WTC11 (cell line): ENCODE measurements at regions not wholly inside any gene's neighbourhood (a gene's known extent, or its start where the extent isn't known, plus 50 kb on each side); places are given as distances from the start of the nearest gene placed in this dataset.

Experiments used
- ATAC-seq: fragments of 200-7000 bp; cut with Tn5 transposase; 2 replicates; pipeline ENCODE4 v1.10.0; 2021; ENCODE audit warnings: mild to moderate bottlenecking, moderate library complexity
- CTCF ChIA-PET: fragments of 300-600 bp; sonication (Branson Sonifier 250); formaldehyde crosslinking; loops from one replicate; lab custom pipeline; 2021; ENCODE audit warnings: antibody characterized with exemption; lab: Charles Lee
- POLR2A ChIA-PET: fragments of 350-600 bp; sonication (Branson Sonifier 250); formaldehyde crosslinking; loops from one replicate; lab custom pipeline; 2021; ENCODE audit warnings: antibody characterized with exemption; lab: Charles Lee
- DNase-seq: peaks from one replicate; pipeline ENCODE4 v3.0.0; 2021; ENCODE audit warnings: low spot score
- H3K27ac Mint-ChIP-seq: 2 replicates; pipeline ENCODE4 v1.8.0; 2021; ENCODE audit warnings: mixed read lengths
- H3K27me3 Mint-ChIP-seq: 2 replicates; pipeline ENCODE4 v1.8.0; 2021; ENCODE audit warnings: low read depth, mild to moderate bottlenecking, moderate library complexity, mixed read lengths
- H3K36me3 Mint-ChIP-seq: 2 replicates; pipeline ENCODE4 v1.8.0; 2021; ENCODE audit warnings: mixed read lengths
- H3K4me1 Mint-ChIP-seq: 2 replicates; pipeline ENCODE4 v1.8.0; 2022; ENCODE audit warnings: mixed read lengths
- H3K4me3 Mint-ChIP-seq: 2 replicates; pipeline ENCODE4 v1.8.0; 2021; ENCODE audit warnings: mild to moderate bottlenecking, moderate library complexity, mixed read lengths
- H3K9me3 Mint-ChIP-seq: 2 replicates; pipeline ENCODE4 v1.8.0; 2021; ENCODE audit warnings: mixed read lengths
- AFF4 ChIP-seq: sonication (generic); formaldehyde crosslinking; IDR thresholded peaks from 2 replicates; pipeline ENCODE4 v1.8.1; 2023; ENCODE audit warnings: mild to moderate bottlenecking, missing genetic modification reagents, borderline replicate concordance
- ARID4B ChIP-seq: sonication (generic); formaldehyde crosslinking; IDR thresholded peaks from 2 replicates; pipeline ENCODE4 v1.8.0; 2023; ENCODE audit warnings: missing genetic modification reagents, mild to moderate bottlenecking, borderline replicate concordance
- ATF2 ChIP-seq: sonication (generic); formaldehyde crosslinking; IDR thresholded peaks from 2 replicates; pipeline ENCODE4 v1.8.1; 2022; ENCODE audit warnings: low read depth, missing genetic modification reagents, borderline replicate concordance
- ATF3 ChIP-seq: sonication (generic); formaldehyde crosslinking; conservative IDR thresholded peaks from 2 replicates; pipeline ENCODE4 v1.8.1; 2022; ENCODE audit warnings: mild to moderate bottlenecking, missing genetic modification reagents
- CREM ChIP-seq: sonication (generic); formaldehyde crosslinking; IDR thresholded peaks from 2 replicates; pipeline ENCODE4 v1.8.1; 2022; ENCODE audit warnings: mild to moderate bottlenecking, missing genetic modification reagents, moderate library complexity
- E2F1 ChIP-seq: sonication (generic); formaldehyde crosslinking; IDR thresholded peaks from 2 replicates; pipeline ENCODE4 v1.8.0; 2022; ENCODE audit warnings: mild to moderate bottlenecking, missing genetic modification reagents
- GRHL2 ChIP-seq: fragments of 250-450 bp; sonication (Bioruptor Pico); IDR thresholded peaks from 2 replicates; pipeline ENCODE4 v1.8.0; 2022; ENCODE audit warnings: mild to moderate bottlenecking, moderate library complexity; ENCODE audit not compliant: insufficient replicate concordance, severe bottlenecking
- HMGA2 ChIP-seq: fragments of 250-450 bp; sonication (Bioruptor Pico); IDR thresholded peaks from 2 replicates; pipeline ENCODE4 v1.4.0; 2021; ENCODE audit warnings: mild to moderate bottlenecking, moderate library complexity
- MXD4 ChIP-seq: fragments of 250-450 bp; sonication (Bioruptor Pico); IDR thresholded peaks from 2 replicates; pipeline ENCODE4 v1.8.0; 2021; ENCODE audit warnings: mild to moderate bottlenecking, moderate library complexity, borderline replicate concordance
- NFATC4 ChIP-seq: fragments of 250-450 bp; sonication (Bioruptor Pico); IDR thresholded peaks from 2 replicates; pipeline ENCODE4 v1.9.0; 2021; ENCODE audit warnings: mild to moderate bottlenecking
- NFYB ChIP-seq: sonication (generic); formaldehyde crosslinking; conservative IDR thresholded peaks from 2 replicates; pipeline ENCODE4 v1.8.0; 2022; ENCODE audit warnings: low read depth, missing genetic modification reagents
- NR3C1 ChIP-seq: sonication (generic); formaldehyde crosslinking; conservative IDR thresholded peaks from 2 replicates; pipeline ENCODE4 v1.8.1; 2023; ENCODE audit warnings: low read depth, mild to moderate bottlenecking, missing genetic modification reagents
- RELA ChIP-seq: sonication (generic); formaldehyde crosslinking; IDR thresholded peaks from 2 replicates; pipeline ENCODE4 v1.8.1; 2022; ENCODE audit warnings: missing genetic modification reagents, mild to moderate bottlenecking, borderline replicate concordance
- SMAD4 ChIP-seq: sonication (generic); formaldehyde crosslinking; IDR thresholded peaks from 2 replicates; pipeline ENCODE4 v1.8.0; 2022; ENCODE audit warnings: mild to moderate bottlenecking, missing genetic modification reagents
- TEAD1 ChIP-seq: sonication (generic); formaldehyde crosslinking; IDR thresholded peaks from 2 replicates; pipeline ENCODE4 v1.8.0; 2022; ENCODE audit warnings: mild to moderate bottlenecking, missing genetic modification reagents
- TEAD4 ChIP-seq: sonication (generic); formaldehyde crosslinking; IDR thresholded peaks from 2 replicates; pipeline ENCODE4 v1.8.0; 2022; ENCODE audit warnings: mild to moderate bottlenecking, missing genetic modification reagents
- USF1 ChIP-seq: sonication (generic); formaldehyde crosslinking; IDR thresholded peaks from 2 replicates; pipeline ENCODE4 v1.8.0; 2022; ENCODE audit warnings: mild to moderate bottlenecking, missing genetic modification reagents
- ZNF121 ChIP-seq: sonication (generic); formaldehyde crosslinking; IDR thresholded peaks from 2 replicates; pipeline ENCODE4 v1.8.0; 2023; ENCODE audit warnings: missing genetic modification reagents
- ZNF281 ChIP-seq: sonication (generic); formaldehyde crosslinking; IDR thresholded peaks from 2 replicates; pipeline ENCODE4 v1.8.0; 2023; ENCODE audit warnings: mild to moderate bottlenecking, missing genetic modification reagents

GRCh38 chr4:32163125-32163524, 1443.0 kb downstream of the PCDH7 start (continued):
- no peak for TF ChIP-seq ATF2 (CRISPR knock-in tag)
- no peak for TF ChIP-seq NR3C1 (CRISPR knock-in tag)
- no peak for TF ChIP-seq ATF3 (CRISPR knock-in tag)
- TF ChIP-seq ZNF121 (CRISPR knock-in tag), result no peak
- no peak for TF ChIP-seq ZNF281 (CRISPR knock-in tag)
- no peak for TF ChIP-seq AFF4
- no peak for TF ChIP-seq GRHL2 (CRISPR knock-in tag)
- no peak for TF ChIP-seq MXD4 (CRISPR knock-in tag)

GRCh38 chr4:32169841-32170240, 1449.7 kb downstream of the PCDH7 start:
- Mint-ChIP-seq H3K27ac (no peak overlapping the region), H3K36me3 (peaks cover 4% of the 10 kb centered on the region)

More at GRCh38 chr4:32169841-32170240, 1449.7 kb downstream of the PCDH7 start:
- no peak overlapping the region for H3K4me3 Mint-ChIP-seq
- no peaks in the 10 kb centered on the region for H3K27me3 Mint-ChIP-seq
- ChIA-PET CTCF (no interaction called here), POLR2A (no interaction called here)
- DNase-seq, result no peak
- TF ChIP-seq RELA (no peak), SMAD4 (CRISPR knock-in tag) (no peak), TEAD1 (CRISPR knock-in tag) (no peak), NFYB (CRISPR knock-in tag) (no peak), NFATC4 (CRISPR knock-in tag) (no peak), E2F1 (CRISPR knock-in tag) (no peak), HMGA2 (CRISPR knock-in tag) (no peak), TEAD4 (CRISPR knock-in tag) (no peak), USF1 (CRISPR knock-in tag) (no peak), ARID4B (CRISPR knock-in tag) (no peak), CREM (CRISPR knock-in tag) (no peak)
- no peaks in the 10 kb centered on the region for H3K4me1 Mint-ChIP-seq
- ATAC-seq, result no peak
- H3K9me3 Mint-ChIP-seq, result peaks cover 16% of the 10 kb centered on the region
